OCI-LY7 (cell line): ENCODE measurements at regions not wholly inside any gene's neighbourhood (a gene's known extent, or its start where the extent isn't known, plus 50 kb on each side); places are given as distances from the start of the nearest gene placed in this dataset.

ENCODE experiments used
- CTCF ChIP-seq: fragments of 200-600 bp; sonication (generic); conservative IDR thresholded peaks from 2 replicates; pipeline ENCODE4 v1.5.1; 2014; ENCODE audit warnings: mild to moderate bottlenecking, antibody characterized with exemption, low read length, moderate library complexity, mixed read lengths
- EZH2phosphoT487 ChIP-seq: fragments of 200-600 bp; sonication (generic); IDR thresholded peaks from 2 replicates; pipeline ENCODE4 v1.6.1; 2018; ENCODE audit warnings: low read depth, borderline replicate concordance, mild to moderate bottlenecking, mixed run types, antibody characterized with exemption, low read length, moderate library complexity, mixed read lengths

GRCh38 chr13:53201454-53202225 lies 173.0 kb downstream of the OLFM4 start:
- TF ChIP-seq CTCF = no peak
- TF ChIP-seq EZH2phosphoT487 = no peak
